ENCODE measurements at regions not wholly inside any gene's neighbourhood (a gene's known extent, or its start where the extent isn't known, plus 50 kb on each side); places are given as distances from the start of the nearest gene placed in this dataset.

DNA sequence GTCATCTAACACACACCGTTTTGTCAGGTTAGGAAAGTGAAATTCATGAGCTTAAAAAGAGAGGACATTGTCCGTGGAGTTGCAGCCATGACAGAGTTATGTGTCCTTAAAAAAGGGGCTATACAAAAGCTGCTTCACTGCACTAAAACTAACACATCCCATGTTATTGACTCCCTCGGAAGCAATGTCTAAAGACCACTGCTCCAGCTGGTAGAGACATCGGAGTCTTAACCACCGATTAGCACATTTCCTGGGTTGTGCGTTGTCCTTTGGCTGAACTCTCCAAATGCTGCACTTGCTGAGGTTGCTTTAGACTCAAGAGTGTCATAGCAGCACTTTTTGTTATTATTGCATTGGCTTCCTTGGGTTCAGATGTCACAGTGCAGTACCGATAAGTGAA is 128.3 kb upstream of the C9orf72 start:
- H3K9ac ChIP-seq (ENCODE audit: extremely low read depth, insufficient read length, low read length): no peak overlapping the region
- H3K27ac ChIP-seq (ENCODE audit: insufficient read length, low read depth, low read length): no peak overlapping the region
- no peak overlapping the region for H4K8ac ChIP-seq (replicated peaks; ENCODE audit: insufficient read length, low read depth, low read length)
- no peaks in the 10 kb centered on the region for H3K36me3 Mint-ChIP-seq (ENCODE audit: insufficient read depth in 1 of 3, low read depth in 3 of 3)
- H2BK120ac ChIP-seq (ENCODE audit: low read depth, low read length, poor library complexity, severe bottlenecking): no peak overlapping the region
- no peak overlapping the region for H4K5ac ChIP-seq (ENCODE audit: insufficient read length, low read depth, low read length)
- no peak overlapping the region for H3T11ph ChIP-seq (ENCODE audit: low read length)
- H3K4me2 ChIP-seq (ENCODE audit: insufficient read depth, insufficient read length, low read length): no peak overlapping the region
- no peaks in the 10 kb centered on the region for H3K79me2 ChIP-seq (ENCODE audit: insufficient read depth, low read length)
- no peak overlapping the region for H3K4ac ChIP-seq (ENCODE audit: low read depth, low read length)
- no peaks in the 10 kb centered on the region for H3K9me3 Mint-ChIP-seq
- H3K23me2 ChIP-seq (ENCODE audit: insufficient read length, low read depth, low read length, poor library complexity, severe bottlenecking): no peaks in the 10 kb centered on the region
- H2BK5ac ChIP-seq (ENCODE audit: insufficient read length, low read length): no peak overlapping the region
- WGBS (ENCODE audit: extremely low coverage, insufficient read length, low lambda C conversion rate): no CpG with 5 or more reads among the region's 7 CpGs
- no peak overlapping the region for H2BK15ac ChIP-seq (ENCODE audit: low read depth, low read length)
- H3K14ac ChIP-seq (ENCODE audit: insufficient read depth, low read length): no peak overlapping the region
- H4K91ac ChIP-seq (ENCODE audit: insufficient read length, low read depth, low read length): no peak overlapping the region
- H3K4me1 Mint-ChIP-seq: peaks cover 4 to 9% of the 10 kb centered on the region in 2 experiments
- no peaks in the 10 kb centered on the region for H3K27me3 ChIP-seq (ENCODE audit: insufficient read depth, low read length)
- TF ChIP-seq, protein P1, sequence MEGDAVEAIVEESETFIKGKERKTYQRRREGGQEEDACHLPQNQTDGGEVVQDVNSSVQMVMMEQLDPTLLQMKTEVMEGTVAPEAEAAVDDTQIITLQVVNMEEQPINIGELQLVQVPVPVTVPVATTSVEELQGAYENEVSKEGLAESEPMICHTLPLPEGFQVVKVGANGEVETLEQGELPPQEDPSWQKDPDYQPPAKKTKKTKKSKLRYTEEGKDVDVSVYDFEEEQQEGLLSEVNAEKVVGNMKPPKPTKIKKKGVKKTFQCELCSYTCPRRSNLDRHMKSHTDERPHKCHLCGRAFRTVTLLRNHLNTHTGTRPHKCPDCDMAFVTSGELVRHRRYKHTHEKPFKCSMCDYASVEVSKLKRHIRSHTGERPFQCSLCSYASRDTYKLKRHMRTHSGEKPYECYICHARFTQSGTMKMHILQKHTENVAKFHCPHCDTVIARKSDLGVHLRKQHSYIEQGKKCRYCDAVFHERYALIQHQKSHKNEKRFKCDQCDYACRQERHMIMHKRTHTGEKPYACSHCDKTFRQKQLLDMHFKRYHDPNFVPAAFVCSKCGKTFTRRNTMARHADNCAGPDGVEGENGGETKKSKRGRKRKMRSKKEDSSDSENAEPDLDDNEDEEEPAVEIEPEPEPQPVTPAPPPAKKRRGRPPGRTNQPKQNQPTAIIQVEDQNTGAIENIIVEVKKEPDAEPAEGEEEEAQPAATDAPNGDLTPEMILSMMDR (conservative IDR thresholded peaks at IDR 0.05): no peak
- no peak for DNase-seq
- no peak overlapping the region for H3K23ac ChIP-seq (ENCODE audit: insufficient read length, low read depth, low read length)
- H4K20me1 ChIP-seq (ENCODE audit: control insufficient read depth, insufficient read depth, insufficient read length): no peaks in the 10 kb centered on the region
- no peak overlapping the region for H3K4me3 Mint-ChIP-seq
- H3K27ac Mint-ChIP-seq: no peak overlapping the region
- H3K27me3 Mint-ChIP-seq (ENCODE audit: low read depth): no peaks in the 10 kb centered on the region
- H2BK12ac ChIP-seq (ENCODE audit: insufficient read length, low read depth, low read length): no peak overlapping the region
- no peak overlapping the region for H3K56ac ChIP-seq (ENCODE audit: insufficient read length, low read depth, low read length)
- no peak overlapping the region for H2BK20ac ChIP-seq (ENCODE audit: low read depth, low read length, poor library complexity, severe bottlenecking)
- no peaks in the 10 kb centered on the region for H3K79me1 ChIP-seq (ENCODE audit: insufficient read depth, low read depth, low read length, poor library complexity, severe bottlenecking)
- no peak overlapping the region for H2AFZ ChIP-seq (ENCODE audit: low read length)
- H2AK5ac ChIP-seq (ENCODE audit: insufficient read length, low read length): no peak overlapping the region
- no peaks in the 10 kb centered on the region for H3K9me3 ChIP-seq (ENCODE audit: control insufficient read depth, low read depth, low read length)
- no peak overlapping the region for H3K18ac ChIP-seq (ENCODE audit: insufficient read length, low read depth, low read length)
- no peaks in the 10 kb centered on the region for H3K4me1 ChIP-seq (ENCODE audit: insufficient read depth, low read length)

Data from H9 (cell line).